H9 (cell line): ENCODE measurements at regions not wholly inside any gene's neighbourhood (a gene's known extent, or its start where the extent isn't known, plus 50 kb on each side); places are given as distances from the start of the nearest gene placed in this dataset.

Source experiments
- DNase-seq: peaks from one replicate; pipeline ENCODE4 v3.0.0-alpha.2; 2017
- H2AFZ ChIP-seq: one replicate; pipeline ENCODE4 v1.6.1; 2013; ENCODE audit warnings: mild to moderate bottlenecking, low read length, control low read depth, moderate library complexity
- H2AK5ac ChIP-seq: 2 replicates; pipeline ENCODE4 v1.6.1; 2013; ENCODE audit warnings: low read length, control low read depth, mixed read lengths; ENCODE audit not compliant: insufficient read length
- H2BK120ac ChIP-seq: one replicate; pipeline ENCODE4 v1.6.1; 2013; ENCODE audit warnings: low read depth, mild to moderate bottlenecking, low read length, control low read depth, inconsistent platforms; ENCODE audit not compliant: poor library complexity, severe bottlenecking
- H2BK12ac ChIP-seq: 2 replicates; pipeline ENCODE4 v1.6.1; 2013; ENCODE audit warnings: low read length, control low read depth, mixed read lengths, low read depth; ENCODE audit not compliant: insufficient read length
- H2BK15ac ChIP-seq: 2 replicates; pipeline ENCODE4 v1.6.1; 2013; ENCODE audit warnings: low read depth, low read length, control low read depth
- H2BK20ac ChIP-seq: one replicate; pipeline ENCODE4 v1.6.1; 2013; ENCODE audit warnings: low read depth, mild to moderate bottlenecking, low read length, control low read depth, inconsistent platforms; ENCODE audit not compliant: poor library complexity, severe bottlenecking
- H2BK5ac ChIP-seq: 2 replicates; pipeline ENCODE4 v1.6.1; 2013; ENCODE audit warnings: low read length, control low read depth, mixed read lengths; ENCODE audit not compliant: insufficient read length
- H3K14ac ChIP-seq: 2 replicates; pipeline ENCODE4 v1.6.1; 2013; ENCODE audit warnings: low read length, control low read depth; ENCODE audit not compliant: insufficient read depth
- H3K18ac ChIP-seq: 2 replicates; pipeline ENCODE4 v1.6.1; 2013; ENCODE audit warnings: low read depth, mild to moderate bottlenecking, mixed read lengths, low read length, control low read depth; ENCODE audit not compliant: insufficient read length
- H3K23ac ChIP-seq: 2 replicates; pipeline ENCODE4 v1.6.1; 2013; ENCODE audit warnings: low read length, control low read depth, mixed read lengths, low read depth; ENCODE audit not compliant: insufficient read length
- H3K23me2 ChIP-seq: 2 replicates; pipeline ENCODE4 v1.6.1; 2013; ENCODE audit warnings: low read depth, mild to moderate bottlenecking, mixed read lengths, low read length, control low read depth; ENCODE audit not compliant: insufficient read length, poor library complexity, severe bottlenecking
- H3K27ac ChIP-seq: 2 replicates; pipeline ENCODE4 v1.5.1; 2013; ENCODE audit warnings: low read length, control low read depth, mixed read lengths, low read depth; ENCODE audit not compliant: insufficient read length
- H3K27me3 ChIP-seq: 2 replicates; pipeline ENCODE4 v1.6.1; 2013; ENCODE audit warnings: low read length, control low read depth, inconsistent platforms; ENCODE audit not compliant: insufficient read depth
- H3K4ac ChIP-seq: 2 replicates; pipeline ENCODE4 v1.6.1; 2013; ENCODE audit warnings: low read depth, mild to moderate bottlenecking, control low read depth, inconsistent platforms, low read length, moderate library complexity
- H3K4me1 ChIP-seq: 2 replicates; pipeline ENCODE4 v1.6.1; 2013; ENCODE audit warnings: low read length, control low read depth, inconsistent platforms; ENCODE audit not compliant: insufficient read depth
- H3K4me2 ChIP-seq: 2 replicates; pipeline ENCODE4 v1.6.1; 2013; ENCODE audit warnings: low read length, control low read depth, mixed read lengths; ENCODE audit not compliant: insufficient read length, insufficient read depth
- H3K56ac ChIP-seq: 2 replicates; pipeline ENCODE4 v1.6.1; 2013; ENCODE audit warnings: low read depth, mild to moderate bottlenecking, mixed read lengths, low read length, control low read depth; ENCODE audit not compliant: insufficient read length
- H3K79me1 ChIP-seq: 2 replicates; pipeline ENCODE4 v1.6.1; 2013; ENCODE audit warnings: low read depth, mild to moderate bottlenecking, moderate library complexity, low read length, control low read depth, inconsistent platforms; ENCODE audit not compliant: insufficient read depth, poor library complexity, severe bottlenecking
- H3K79me2 ChIP-seq: 2 replicates; pipeline ENCODE4 v1.6.1; 2013; ENCODE audit warnings: low read length, control low read depth, inconsistent platforms; ENCODE audit not compliant: insufficient read depth
- H3K9ac ChIP-seq: 2 replicates; pipeline ENCODE4 v1.6.1; 2013; ENCODE audit warnings: low read length, control low read depth, mixed read lengths; ENCODE audit not compliant: insufficient read length; ENCODE audit errors: extremely low read depth
- H3K9me3 ChIP-seq: one replicate; pipeline ENCODE4 v1.6.1; 2013; ENCODE audit warnings: low read depth, low read length, inconsistent platforms; ENCODE audit not compliant: control insufficient read depth
- H3T11ph ChIP-seq: one replicate; pipeline ENCODE4 v1.6.1; 2013; ENCODE audit warnings: mild to moderate bottlenecking, low read length, control low read depth, inconsistent platforms
- H4K20me1 ChIP-seq: one replicate; pipeline ENCODE4 v1.6.1; 2013; ENCODE audit not compliant: control insufficient read depth, insufficient read length, insufficient read depth
- H4K5ac ChIP-seq: 2 replicates; pipeline ENCODE4 v1.6.1; 2013; ENCODE audit warnings: low read depth, mild to moderate bottlenecking, mixed read lengths, low read length, control low read depth; ENCODE audit not compliant: insufficient read length
- H4K8ac ChIP-seq: replicated peaks from 2 replicates; pipeline ENCODE4 v1.6.1; 2013; ENCODE audit warnings: low read length, control low read depth, mixed read lengths, low read depth; ENCODE audit not compliant: insufficient read length
- H4K91ac ChIP-seq: 2 replicates; pipeline ENCODE4 v1.6.1; 2013; ENCODE audit warnings: low read depth, mild to moderate bottlenecking, moderate library complexity, mixed read lengths, low read length, control low read depth; ENCODE audit not compliant: insufficient read length
- H3K27ac Mint-ChIP-seq, 3 experiments: 2 replicates in 2 of 3; 3 replicates in 1 of 3; pipeline ENCODE4 v1.8.0; 2020 to 2021; ENCODE audit warnings: mixed read lengths in 3 of 3, mild to moderate bottlenecking in 1 of 3, moderate library complexity in 1 of 3
- H3K27me3 Mint-ChIP-seq: 2 replicates; pipeline ENCODE4 v1.8.0; 2021; ENCODE audit warnings: low read depth, mild to moderate bottlenecking, moderate library complexity, mixed read lengths
- H3K36me3 Mint-ChIP-seq, 3 experiments: 2 replicates in 2 of 3; 3 replicates in 1 of 3; pipeline ENCODE4 v1.8.0; 2020 to 2021; ENCODE audit warnings: low read depth in 3 of 3, mixed read lengths in 3 of 3; ENCODE audit not compliant: insufficient read depth in 1 of 3
- H3K4me1 Mint-ChIP-seq, 2 experiments: 2 replicates each; pipeline ENCODE4 v1.8.0; 2020; ENCODE audit warnings: mixed read lengths in 2 of 2
- H3K4me3 Mint-ChIP-seq, 2 experiments: 2 replicates in 1 of 2; 3 replicates in 1 of 2; pipeline ENCODE4 v1.8.0; 2020 to 2021; ENCODE audit warnings: mild to moderate bottlenecking in 2 of 2, mixed read lengths in 2 of 2, moderate library complexity in 1 of 2
- H3K9me3 Mint-ChIP-seq, 2 experiments: 2 replicates in 1 of 2; 3 replicates in 1 of 2; pipeline ENCODE4 v1.8.0; 2020; ENCODE audit warnings: mild to moderate bottlenecking in 2 of 2, mixed read lengths in 2 of 2, moderate library complexity in 1 of 2
- CTCF ChIP-seq: fragments of 200-600 bp; sonication (generic); conservative IDR thresholded peaks from 3 replicates; pipeline ENCODE4 v1.8.0; 2021; ENCODE audit warnings: antibody characterized with exemption, mild to moderate bottlenecking
- WGBS: extraction: QIAGEN DNeasy Blood & Tissue Kit; methylation state at CpG from one replicate; pipeline ENCODE4 v1.1.7; 2013; ENCODE audit warnings: missing lambda C conversion rate, low lambda C conversion rate, mixed read lengths; ENCODE audit not compliant: insufficient read length; ENCODE audit errors: extremely low coverage; 5-methylcytosine and 5-hydroxymethylcytosine counted together

- DNase-seq, result no peak
- no peak overlapping the region for H4K8ac ChIP-seq
- TF ChIP-seq CTCF, result no peak
- no CpG with 5 or more reads among the region's 2 CpGs for WGBS
- H3K14ac ChIP-seq, result no peak overlapping the region
- Mint-ChIP-seq H3K9me3 (peaks cover 13 to 18% of the 10 kb centered on the region in 2 experiments), H3K4me1 (peaks cover under 1% of the 10 kb centered on the region in 2 experiments), H3K27ac (no peak overlapping the region), H3K36me3 (peaks cover under 1 to 8% (median 3%) of the 10 kb centered on the region in 3 experiments; a peak in 4 of 7 replicates), H3K27me3 (no peaks in the 10 kb centered on the region), H3K4me3 (no peak overlapping the region)
- no peak overlapping the region for H4K5ac ChIP-seq
- no peak overlapping the region for H2BK5ac ChIP-seq
- H4K20me1 ChIP-seq, result no peaks in the 10 kb centered on the region
- H3K27ac ChIP-seq, result no peak overlapping the region
- no peak overlapping the region for H3K23ac ChIP-seq
- H2AFZ ChIP-seq, result no peak overlapping the region
- H2BK15ac ChIP-seq, result no peak overlapping the region
- H3K27me3 ChIP-seq, result no peaks in the 10 kb centered on the region
- no peak overlapping the region for H4K91ac ChIP-seq
- H3K9ac ChIP-seq, result no peak overlapping the region
- no peak overlapping the region for H3T11ph ChIP-seq
- no peaks in the 10 kb centered on the region for H3K9me3 ChIP-seq
- no peaks in the 10 kb centered on the region for H3K79me1 ChIP-seq
- H3K79me2 ChIP-seq, result no peaks in the 10 kb centered on the region
- H3K56ac ChIP-seq, result no peak overlapping the region
- H3K23me2 ChIP-seq, result no peaks in the 10 kb centered on the region
- no peak overlapping the region for H3K18ac ChIP-seq
- H3K4ac ChIP-seq, result no peak overlapping the region
- H2BK12ac ChIP-seq, result no peak overlapping the region
- H2BK20ac ChIP-seq, result no peak overlapping the region
- no peaks in the 10 kb centered on the region for H3K4me1 ChIP-seq
- no peak overlapping the region for H3K4me2 ChIP-seq
- H2AK5ac ChIP-seq, result no peak overlapping the region
- no peak overlapping the region for H2BK120ac ChIP-seq
Observed at GRCh38 chr6:135657207-135657606, 159.7 kb upstream of the AHI1 start.
